ENCODE measurements at regions not wholly inside any gene's neighbourhood (a gene's known extent, or its start where the extent isn't known, plus 50 kb on each side); places are given as distances from the start of the nearest gene placed in this dataset.
"Not testable (repeated sequence)": the region's sequence is repeated elsewhere in the genome, so short reads cannot be mapped to it uniquely, and the experiment has no call there.

GRCh38 chr6:11486959-11487358 lies 50.6 kb upstream of the TMEM170B start:
- DNase-seq (ENCODE audit: low read depth in 2 of 2), result no peak

DNA sequence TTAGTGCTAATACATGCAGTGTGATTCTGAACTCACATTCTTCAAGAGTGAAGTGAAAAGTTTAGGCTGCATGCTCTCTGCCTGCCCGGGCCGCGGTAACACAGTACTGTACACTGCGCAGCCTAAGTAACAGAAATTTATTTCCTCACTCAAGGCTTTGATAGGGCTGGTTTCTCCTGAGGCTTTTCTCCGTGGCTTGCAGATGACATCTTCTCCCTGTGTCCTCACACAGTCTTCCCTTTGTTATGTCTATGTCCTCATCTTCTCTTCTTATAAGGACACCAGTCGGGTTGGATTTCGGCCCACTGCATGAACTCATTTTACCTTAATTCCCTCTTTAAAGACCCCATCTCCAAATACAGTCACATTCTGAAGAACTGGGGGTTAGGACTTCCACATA lies 51.1 kb upstream of the TMEM170B start:
- DNase-seq (ENCODE audit: low read depth in 2 of 2), result no peak

DNA sequence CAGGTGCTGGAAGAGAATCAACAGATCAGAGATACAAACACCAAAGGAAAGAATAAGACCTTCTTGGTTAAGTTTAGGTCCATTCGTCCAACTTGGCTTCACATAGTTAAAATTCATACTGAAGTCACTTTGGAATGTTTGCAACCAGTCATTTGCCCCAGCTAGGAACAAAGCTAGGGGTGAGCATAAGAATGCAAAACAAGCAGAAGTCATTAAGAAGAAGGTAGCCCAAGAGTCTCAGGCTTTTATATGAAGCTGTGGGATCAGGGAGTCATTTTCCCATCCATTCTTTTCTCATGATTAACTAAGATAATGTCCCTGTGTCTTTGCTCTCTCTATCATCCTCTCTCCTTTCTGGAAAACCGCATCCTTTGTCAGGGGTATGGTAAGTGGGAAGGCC lies 51.5 kb upstream of the TMEM170B start:
- no peak for DNase-seq (ENCODE audit: low read depth in 2 of 2)

DNA sequence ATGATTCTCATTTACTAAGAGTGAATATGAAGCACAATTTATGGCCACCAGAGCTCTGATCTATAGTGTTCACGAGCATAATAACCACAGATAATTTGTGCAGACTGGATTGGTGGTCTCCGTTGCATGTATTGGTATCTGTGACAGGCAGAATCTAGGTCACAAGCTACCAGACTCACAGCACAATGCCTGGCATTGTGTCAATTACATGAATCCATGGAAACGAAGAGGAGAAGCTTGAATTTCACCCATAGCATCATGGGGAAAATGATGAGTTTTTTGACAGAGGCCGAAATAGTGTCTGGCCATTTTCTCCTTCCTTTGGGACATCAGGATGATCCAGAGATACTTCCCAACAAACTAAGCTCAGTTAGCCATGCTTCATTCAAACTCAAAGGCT lies 52.3 kb upstream of the TMEM170B start:
- DNase-seq (ENCODE audit: low read depth in 2 of 2), result no peak

- no peak for DNase-seq (ENCODE audit: low read depth in 2 of 2)
These were observed 53.1 kb upstream of the TMEM170B start for GRCh38 chr6:11484441-11484840.

GRCh38 chr6:11482616-11483015 lies 54.9 kb upstream of the TMEM170B start:
- no peak for DNase-seq (ENCODE audit: low read depth in 2 of 2)

DNA sequence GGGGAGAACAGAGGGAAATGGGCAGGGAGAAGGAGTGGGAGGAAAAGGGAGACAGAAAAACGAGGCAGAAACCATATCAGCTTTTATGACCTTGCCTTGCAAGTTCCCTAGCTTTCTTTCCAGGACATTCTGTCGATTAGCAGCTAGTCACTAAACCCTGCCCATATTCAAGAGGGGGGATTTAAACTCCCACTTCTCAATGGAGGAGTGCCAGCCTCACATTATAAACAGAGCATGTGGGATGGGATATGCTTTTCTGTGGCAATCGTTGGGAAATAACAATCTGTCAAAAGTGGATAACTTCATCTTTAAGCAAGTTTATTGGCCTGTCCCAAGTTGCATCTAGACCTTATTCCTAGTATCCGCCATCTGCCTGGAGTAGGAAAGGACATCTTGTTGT lies 57.0 kb upstream of the TMEM170B start:
- DNase-seq (ENCODE audit: low read depth in 2 of 2), result no peak

- DNase-seq (ENCODE audit: low read depth in 2 of 2), result no peak
These were observed 58.3 kb upstream of the TMEM170B start for GRCh38 chr6:11479296-11479695.

DNA sequence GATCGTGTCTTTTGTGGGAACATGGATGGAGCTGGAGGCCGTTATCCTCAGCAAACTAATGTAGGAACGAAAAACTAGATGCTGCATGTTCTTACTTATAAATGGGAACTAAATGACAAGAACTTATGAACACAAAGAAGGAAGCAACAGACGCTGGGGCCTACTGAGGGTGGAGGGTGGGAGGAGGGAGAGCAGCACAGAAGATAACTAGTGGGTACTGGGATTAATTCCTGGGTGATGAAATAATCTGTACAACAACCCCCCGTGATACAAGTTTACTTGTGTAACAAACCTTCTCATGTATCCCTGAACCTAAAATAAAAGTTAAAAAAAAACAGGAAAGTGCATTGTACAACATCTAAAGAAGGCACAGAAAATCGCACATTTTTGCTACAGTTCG lies 59.0 kb upstream of the TMEM170B start:
- no peak for DNase-seq (ENCODE audit: low read depth in 2 of 2)

GRCh38 chr6:11475016-11475415 lies 62.5 kb upstream of the TMEM170B start:
- DNase-seq (ENCODE audit: low read depth in 2 of 2), result no peak

DNA sequence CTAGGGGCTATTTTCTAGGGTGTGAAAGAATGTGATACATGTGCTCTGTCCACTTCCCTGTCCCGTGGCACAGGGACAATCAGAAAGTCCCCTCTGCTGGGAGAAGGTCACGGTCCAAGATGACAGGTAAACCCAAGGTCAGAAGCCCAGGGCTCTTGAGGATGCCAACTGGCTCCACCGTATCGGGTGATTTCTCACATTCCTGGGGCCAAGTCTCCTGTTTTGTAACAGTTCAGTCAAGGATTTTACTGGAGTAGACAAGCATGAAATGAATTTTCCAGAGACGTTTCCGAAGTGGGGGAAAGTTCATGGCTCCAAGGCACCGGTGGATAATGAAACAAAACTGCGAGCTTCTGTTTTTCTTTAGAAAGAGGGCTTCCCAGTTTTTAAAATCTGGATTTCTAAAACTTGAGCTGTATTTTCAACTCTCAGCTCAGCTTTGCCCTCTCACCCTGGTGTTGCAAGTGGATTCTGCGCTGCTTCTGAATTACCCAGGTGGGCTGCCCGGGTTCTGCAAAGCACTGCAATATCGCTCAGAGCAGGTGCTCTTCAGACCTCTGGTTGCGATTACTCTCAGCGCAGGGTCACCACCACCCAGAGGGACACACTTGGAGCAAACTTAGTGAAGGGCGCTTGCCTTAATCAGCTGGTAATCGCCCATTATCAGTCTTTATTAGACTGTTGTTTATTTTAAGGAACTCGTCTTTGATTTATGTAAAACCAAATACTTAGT lies 64.4 kb upstream of the TMEM170B start:
- no peak for DNase-seq (ENCODE audit: low read depth in 2 of 2)

DNA sequence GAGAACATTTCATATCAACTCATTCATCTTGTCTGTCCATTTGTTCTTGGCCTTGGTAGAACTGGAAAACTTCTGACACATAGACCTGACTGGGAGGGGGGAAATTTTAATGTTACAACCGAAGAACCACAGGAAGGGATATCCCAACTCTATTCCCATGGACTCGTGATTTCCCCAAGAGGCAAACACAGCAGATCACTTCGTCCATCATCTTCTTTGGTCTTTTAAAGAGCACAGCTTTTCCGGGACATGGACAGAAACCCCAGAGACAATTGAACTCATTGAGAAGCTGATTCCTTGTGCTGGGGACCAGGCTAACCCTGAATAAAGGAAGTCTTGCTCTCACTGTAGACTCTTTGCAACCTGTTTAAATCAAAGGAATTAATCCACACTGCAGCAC lies 66.3 kb upstream of the TMEM170B start:
- no peak for DNase-seq (ENCODE audit: low read depth in 2 of 2)

DNA sequence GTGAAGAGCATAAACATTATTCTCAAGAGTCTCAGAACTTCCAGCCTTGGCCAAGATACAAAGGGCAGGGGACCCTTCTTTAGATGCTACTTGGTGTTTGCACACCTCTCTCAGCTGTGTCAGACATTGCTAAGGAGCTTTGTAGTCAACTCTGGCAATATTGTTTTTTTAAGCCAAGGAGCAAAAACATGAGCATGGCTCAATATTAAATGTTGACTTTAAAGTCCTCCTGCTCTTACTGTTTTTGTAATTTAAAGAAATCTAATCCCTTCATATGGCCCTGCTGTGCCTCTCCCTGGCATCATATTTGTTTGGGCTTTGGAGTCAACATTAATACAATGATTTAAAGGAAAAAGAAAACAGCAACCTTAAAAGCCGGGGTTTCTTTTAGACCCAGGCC lies 67.9 kb upstream of the TMEM170B start:
- no peak for DNase-seq (ENCODE audit: low read depth in 2 of 2)

- not testable (repeated sequence) for DNase-seq (ENCODE audit: low read depth in 2 of 2)
These were observed 69.3 kb upstream of the TMEM170B start for GRCh38 chr6:11468271-11468670.

DNA sequence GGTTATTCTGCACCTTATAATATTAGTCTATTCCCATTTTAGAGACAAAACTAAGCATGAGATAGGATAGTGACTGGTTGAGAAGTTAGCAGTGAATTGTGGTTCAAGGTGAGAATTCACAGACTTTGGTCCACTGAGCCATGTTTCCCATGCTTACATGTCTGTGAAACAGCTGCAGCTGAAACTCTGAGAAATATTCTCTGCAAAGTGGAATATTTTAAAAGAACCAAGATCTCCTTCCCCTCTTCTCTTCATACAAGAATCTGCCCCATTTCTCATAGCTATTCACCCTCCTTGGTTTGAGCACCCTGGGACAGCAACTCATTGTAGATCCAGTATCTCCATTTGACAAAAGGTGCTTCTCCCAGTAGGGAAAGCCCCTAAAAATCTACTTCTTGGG lies 70.2 kb upstream of the TMEM170B start:
- no peak for DNase-seq (ENCODE audit: low read depth in 2 of 2)

DNA sequence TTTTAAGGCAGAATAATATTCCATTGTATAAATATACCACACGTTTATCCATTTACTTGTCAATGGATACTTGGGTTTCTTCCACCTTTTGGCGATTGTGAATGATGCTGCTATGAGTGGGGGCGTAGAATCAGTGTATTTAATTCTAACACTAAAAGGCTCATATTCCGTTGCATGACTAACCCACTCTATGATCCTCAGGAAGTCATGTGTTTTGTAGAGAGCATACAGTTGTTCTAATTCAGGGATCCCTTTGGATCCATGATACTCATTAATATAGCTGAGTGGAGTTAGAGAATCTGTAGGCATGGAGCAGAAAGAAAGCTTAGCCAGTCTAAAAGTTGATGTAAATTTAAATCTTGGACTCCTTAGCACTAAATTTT lies 74.2 kb upstream of the TMEM170B start:
- DNase-seq (ENCODE audit: low read depth in 2 of 2), result no peak

DNA sequence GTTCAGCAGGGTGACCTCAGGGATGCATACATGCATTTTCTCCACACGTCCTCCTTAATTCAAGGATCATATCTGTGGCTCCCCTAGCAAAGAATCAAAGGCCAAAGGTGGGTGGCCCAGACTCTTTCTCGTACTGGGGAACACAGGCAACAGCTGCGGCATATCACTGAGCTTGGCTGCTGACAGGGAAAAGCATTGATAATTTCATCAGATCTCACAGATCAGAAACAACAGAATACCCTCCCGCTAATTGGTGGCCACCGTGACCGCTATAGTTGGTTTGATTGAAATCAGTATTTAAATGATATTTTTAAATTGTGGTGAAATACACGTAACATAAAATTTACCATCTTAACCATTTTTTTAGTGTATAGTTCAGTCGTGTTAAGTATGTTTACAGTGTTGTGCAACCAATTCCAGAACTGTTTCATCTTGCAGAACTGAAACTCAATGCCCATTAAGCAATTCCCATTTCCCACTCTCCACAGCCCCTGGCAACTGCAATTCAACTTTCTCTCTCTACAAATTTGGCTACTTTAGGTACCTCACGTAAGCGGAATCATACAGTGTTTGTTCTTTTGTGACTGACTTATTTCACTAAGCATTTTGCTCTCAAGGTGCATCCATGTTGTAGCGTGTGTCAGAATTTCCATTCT lies 74.7 kb upstream of the TMEM170B start:
- DNase-seq (ENCODE audit: low read depth in 2 of 2), result no peak

- no peak for DNase-seq (ENCODE audit: low read depth in 2 of 2)
These were observed 76.5 kb upstream of the TMEM170B start for GRCh38 chr6:11460837-11461661.

- DNase-seq (ENCODE audit: low read depth in 2 of 2), result no peak
These were observed 77.4 kb upstream of the TMEM170B start for GRCh38 chr6:11460001-11460668.

DNA sequence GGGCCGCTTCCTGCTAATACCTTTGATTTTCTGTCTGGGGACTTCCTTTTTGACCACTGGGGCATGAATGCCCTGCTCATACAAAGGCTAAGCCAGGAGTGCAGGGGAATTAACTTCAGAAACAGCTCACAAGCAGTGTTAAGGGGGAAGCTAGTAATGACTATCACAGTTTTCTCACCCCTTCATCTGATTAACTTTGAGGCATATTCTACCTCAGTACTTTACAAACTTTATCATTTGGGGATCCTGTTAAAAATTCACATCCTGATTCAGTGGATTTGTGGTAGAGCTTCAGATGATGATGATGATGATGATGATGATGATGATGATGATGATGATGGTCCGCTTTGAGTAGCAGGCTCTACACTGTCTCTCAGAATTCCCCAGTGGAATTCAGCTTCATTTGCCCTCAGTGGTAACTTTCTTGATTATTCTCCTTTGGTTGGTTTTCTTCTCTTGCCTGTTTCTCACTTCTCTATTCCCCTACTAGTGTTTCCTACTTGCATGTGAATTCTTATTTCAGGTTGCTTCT lies 78.4 kb upstream of the TMEM170B start:
- no peak for DNase-seq (ENCODE audit: low read depth in 2 of 2)

- no peak for DNase-seq (ENCODE audit: low read depth in 2 of 2)
These were observed 79.0 kb upstream of the TMEM170B start for GRCh38 chr6:11458509-11458908.

- DNase-seq (ENCODE audit: low read depth in 2 of 2), result not testable (repeated sequence)
These were observed 80.1 kb upstream of the TMEM170B start for GRCh38 chr6:11457422-11457821.

All from stimulated activated CD8-positive, alpha-beta memory T cell treated with anti-CD3 and anti-CD28 coated beads, Interleukin-15, amount 100 ng/mL, for 4 hours (primary cell).